ENCODE measurements at regions not wholly inside any gene's neighbourhood (a gene's known extent, or its start where the extent isn't known, plus 50 kb on each side); places are given as distances from the start of the nearest gene placed in this dataset.

GRCh38 chr10:69732826-69733150, 68.9 kb upstream of the COL13A1 start:
- Mint-ChIP-seq H3K4me1 (ENCODE audit: unreplicated experiment) (peaks cover 17% of the 10 kb centered on the region), H3K27me3 (no peaks in the 10 kb centered on the region), H3K36me3 (no peaks in the 10 kb centered on the region), H3K4me3 (no peak overlapping the region), H3K9me3 (no peaks in the 10 kb centered on the region), H3K27ac (no peak overlapping the region)
- no peak for DNase-seq (ENCODE audit: extremely low spot score, unreplicated experiment)
- TF ChIP-seq CTCF (conservative IDR thresholded peaks at IDR 0.05), result no peak

GRCh38 chr10:69733791-69734261, 67.9 kb upstream of the COL13A1 start:
- no peak for TF ChIP-seq CTCF (conservative IDR thresholded peaks at IDR 0.05)
- no peak for DNase-seq (ENCODE audit: extremely low spot score, unreplicated experiment)
- no peak overlapping the region for H3K4me3 Mint-ChIP-seq
- H3K4me1 Mint-ChIP-seq (ENCODE audit: unreplicated experiment), result peaks cover 9% of the 10 kb centered on the region
- H3K36me3 Mint-ChIP-seq, result no peaks in the 10 kb centered on the region
- no peaks in the 10 kb centered on the region for H3K27me3 Mint-ChIP-seq
- no peaks in the 10 kb centered on the region for H3K9me3 Mint-ChIP-seq
- no peak overlapping the region for H3K27ac Mint-ChIP-seq

GRCh38 chr10:69734416-69734796, 67.3 kb upstream of the COL13A1 start:
- no peak overlapping the region for H3K27ac Mint-ChIP-seq
- no peaks in the 10 kb centered on the region for H3K27me3 Mint-ChIP-seq
- no peak overlapping the region for H3K4me3 Mint-ChIP-seq
- H3K4me1 Mint-ChIP-seq (ENCODE audit: unreplicated experiment), result peaks cover 10% of the 10 kb centered on the region
- H3K9me3 Mint-ChIP-seq, result no peaks in the 10 kb centered on the region
- no peak for DNase-seq (ENCODE audit: extremely low spot score, unreplicated experiment)
- no peak for TF ChIP-seq CTCF (conservative IDR thresholded peaks at IDR 0.05)
- H3K36me3 Mint-ChIP-seq, result no peaks in the 10 kb centered on the region

GRCh38 chr10:69734797-69735468, 66.8 kb upstream of the COL13A1 start:
- H3K27me3 Mint-ChIP-seq, result no peaks in the 10 kb centered on the region
- DNase-seq (ENCODE audit: extremely low spot score, unreplicated experiment), result no peak
- peaks cover 14% of the 10 kb centered on the region for H3K4me1 Mint-ChIP-seq (ENCODE audit: unreplicated experiment)
- TF ChIP-seq CTCF (conservative IDR thresholded peaks at IDR 0.05), result no peak
- no peak overlapping the region for H3K4me3 Mint-ChIP-seq
- no peaks in the 10 kb centered on the region for H3K36me3 Mint-ChIP-seq
- H3K9me3 Mint-ChIP-seq, result no peaks in the 10 kb centered on the region
- no peak overlapping the region for H3K27ac Mint-ChIP-seq

GRCh38 chr10:69736886-69737641, 64.6 kb upstream of the COL13A1 start:
- no peak for TF ChIP-seq CTCF (conservative IDR thresholded peaks at IDR 0.05)
- Mint-ChIP-seq H3K27me3 (no peaks in the 10 kb centered on the region), H3K4me1 (ENCODE audit: unreplicated experiment) (peaks cover 11% of the 10 kb centered on the region), H3K4me3 (no peak overlapping the region), H3K9me3 (no peaks in the 10 kb centered on the region), H3K36me3 (no peaks in the 10 kb centered on the region), H3K27ac (no peak overlapping the region)
- DNase-seq (ENCODE audit: extremely low spot score, unreplicated experiment), result no peak

All from type B pancreatic cell (in vitro differentiated cells).